Heart left ventricle (tissue), 13 donors: ENCODE measurements at regions not wholly inside any gene's neighbourhood (a gene's known extent, or its start where the extent isn't known, plus 50 kb on each side); places are given as distances from the start of the nearest gene placed in this dataset.

Experiments used
- POLR2A ChIP-seq, 2 donors: fragments of 450-650 bp; IDR thresholded peaks; one replicate each; pipeline ENCODE4 v1.6.1; 2017; ENCODE audit warnings: antibody characterized with exemption in 2 of 2, mild to moderate bottlenecking in 2 of 2, moderate library complexity in 2 of 2
- TF ChIP-seq, protein P1 (sequence below), 12 donors: fragments of 200-600 bp; sonication (generic) in 4 of 12; IDR thresholded peaks; one replicate each; pipeline versions ENCODE4 v1.5.0 to v1.8.0; 2018 to 2022; ENCODE audit warnings: antibody characterized with exemption in 12 of 12, mild to moderate bottlenecking in 5 of 12
- donor health status: ischemic (EF 13 %, LVEDD 7.1; RV severe dilation, severe dysfunction).
- donor health status: DM: no; HTN: yes; CAD: no.
- donor health status: DM: no; HTN: no; CAD: no.
- donor health status: ischemic (EF 25% LVEDD 6.9; RV normal size, moderate dysfunction).
- donor health status: ischemic (EF 25% LVEDD 5.7; RV mildly dilated, moderate dysfunction).
- donor health status: ischemic (EF 35%, LVEDD 5.7; RV mildly dilated, moderate dysfunction).
- donor health status: nonischemic (EF 11% LVEDD 7.7; RV severe dilation, severe dysfunction).
- donor health status: DM: yes; HTN: yes; CAD: no.
- donor health status: PGD.
- donor health status: ischemic (EF 29% LVEDD 5.4; RV normal size, mild dysfunction).
- donor health status: nonischemic (EF 23%, LVEDD 6.1; RV moderate dilation, normal function).

DNA sequence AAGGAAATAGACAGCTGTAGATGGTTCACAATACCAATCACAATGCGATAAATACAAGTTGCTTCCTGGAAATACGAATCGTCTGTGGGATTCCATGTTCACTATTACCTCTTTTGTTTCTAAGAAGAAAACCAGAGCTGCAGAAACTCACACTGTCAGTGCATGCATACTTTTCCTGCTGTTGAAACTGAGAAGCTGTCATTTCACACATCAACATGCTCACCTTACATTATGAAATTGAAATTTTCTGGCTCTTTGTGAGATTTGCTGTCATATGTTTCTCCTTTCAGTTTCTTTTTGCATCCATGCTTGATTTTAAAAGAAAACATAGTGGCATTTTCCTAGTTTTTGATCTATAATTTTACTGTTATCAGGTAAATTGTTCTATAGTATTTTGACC lies 418.3 kb upstream of the HTR2C start:
- TF ChIP-seq, protein P1, sequence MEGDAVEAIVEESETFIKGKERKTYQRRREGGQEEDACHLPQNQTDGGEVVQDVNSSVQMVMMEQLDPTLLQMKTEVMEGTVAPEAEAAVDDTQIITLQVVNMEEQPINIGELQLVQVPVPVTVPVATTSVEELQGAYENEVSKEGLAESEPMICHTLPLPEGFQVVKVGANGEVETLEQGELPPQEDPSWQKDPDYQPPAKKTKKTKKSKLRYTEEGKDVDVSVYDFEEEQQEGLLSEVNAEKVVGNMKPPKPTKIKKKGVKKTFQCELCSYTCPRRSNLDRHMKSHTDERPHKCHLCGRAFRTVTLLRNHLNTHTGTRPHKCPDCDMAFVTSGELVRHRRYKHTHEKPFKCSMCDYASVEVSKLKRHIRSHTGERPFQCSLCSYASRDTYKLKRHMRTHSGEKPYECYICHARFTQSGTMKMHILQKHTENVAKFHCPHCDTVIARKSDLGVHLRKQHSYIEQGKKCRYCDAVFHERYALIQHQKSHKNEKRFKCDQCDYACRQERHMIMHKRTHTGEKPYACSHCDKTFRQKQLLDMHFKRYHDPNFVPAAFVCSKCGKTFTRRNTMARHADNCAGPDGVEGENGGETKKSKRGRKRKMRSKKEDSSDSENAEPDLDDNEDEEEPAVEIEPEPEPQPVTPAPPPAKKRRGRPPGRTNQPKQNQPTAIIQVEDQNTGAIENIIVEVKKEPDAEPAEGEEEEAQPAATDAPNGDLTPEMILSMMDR (IDR thresholded peaks at IDR 0.05), result no peak
- TF ChIP-seq POLR2A (IDR thresholded peaks at IDR 0.05), result no peak
